ENCODE measurements at regions not wholly inside any gene's neighbourhood (a gene's known extent, or its start where the extent isn't known, plus 50 kb on each side); places are given as distances from the start of the nearest gene placed in this dataset.
A peak's percentile ranks its signal among the peaks of the same experiment; 100 is the strongest.

GRCh38 chr3:43894176-43895049 lies 203.7 kb downstream of the ABHD5 start:
- peak; percentile 85 to 87 for DNase-seq

- DNase-seq: no peak
Measured at GRCh38 chr3:43895573-43895972, 204.8 kb downstream of the ABHD5 start.

- DNase-seq: no peak
Measured at GRCh38 chr3:43902415-43902814, 211.7 kb downstream of the ABHD5 start.

DNA sequence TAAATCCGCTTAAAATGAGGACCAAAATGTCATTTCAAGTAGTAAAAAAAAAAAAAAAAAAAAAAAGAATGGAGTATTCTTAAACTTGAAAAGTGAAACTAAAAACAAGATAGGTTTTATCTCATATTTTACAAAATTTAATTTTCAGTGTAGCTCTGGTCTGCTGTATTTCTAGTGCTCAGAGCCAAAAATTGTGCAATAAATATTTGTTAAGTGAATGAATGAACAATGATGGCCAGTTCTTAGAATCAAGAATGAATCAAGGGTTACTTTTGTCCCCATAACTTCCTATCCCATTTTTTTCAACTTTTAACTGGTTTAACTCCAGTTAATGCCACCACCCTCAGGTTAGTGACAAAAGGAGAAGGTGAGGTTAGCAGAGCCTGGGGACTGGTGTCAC lies 214.4 kb downstream of the ABHD5 start:
- DNase-seq: no peak

DNA sequence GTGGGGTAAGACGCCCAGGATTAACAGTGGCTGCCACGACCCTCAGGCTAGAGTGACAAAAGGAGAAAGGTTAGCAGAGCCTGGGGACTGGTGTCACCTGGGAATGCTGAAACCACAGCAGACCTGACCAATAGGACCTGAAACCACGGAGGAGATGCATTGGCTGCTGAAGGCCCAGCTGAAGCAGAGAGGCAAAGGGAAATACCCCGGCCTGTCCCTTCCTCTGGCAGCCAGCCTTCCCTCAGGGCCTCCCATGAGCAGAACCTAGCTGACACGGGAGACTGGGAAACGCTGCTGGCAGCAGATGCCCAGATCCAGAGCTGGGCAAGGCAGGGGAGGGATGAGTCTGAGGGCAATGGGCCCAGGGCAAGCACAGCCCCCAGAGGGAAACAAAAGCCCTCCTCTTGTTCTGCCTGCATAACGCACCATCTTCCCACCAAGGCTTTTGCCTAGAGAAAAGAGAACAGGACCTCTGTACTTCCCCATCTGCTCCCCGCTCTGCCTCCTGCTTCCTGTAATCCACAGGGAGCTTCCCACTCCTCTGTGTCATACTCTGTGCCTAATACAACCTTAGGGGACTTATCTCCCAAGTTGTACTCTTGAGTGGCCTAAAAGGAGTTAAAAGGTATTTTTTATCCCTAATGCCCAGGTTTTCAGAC lies 216.2 kb downstream of the ABHD5 start:
- no peak for DNase-seq

DNA sequence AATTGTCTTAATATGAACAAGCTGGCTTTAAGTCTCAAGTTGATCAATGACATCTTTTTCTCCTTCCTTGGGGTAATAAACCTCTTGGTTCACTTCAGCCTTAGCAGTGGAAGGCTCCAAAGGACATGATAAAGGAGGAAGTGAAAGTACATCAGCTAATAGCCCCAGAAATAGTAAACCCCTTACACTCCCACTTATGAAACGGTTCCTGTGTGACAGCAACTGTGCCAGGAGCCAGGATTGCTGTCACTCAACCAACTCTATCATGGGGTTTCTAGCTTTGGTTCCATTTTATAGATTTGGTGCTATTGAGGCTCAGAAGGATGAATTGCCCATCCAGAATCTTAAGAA lies 216.7 kb downstream of the ABHD5 start:
- DNase-seq: no peak

GRCh38 chr3:43908456-43908855 lies 217.7 kb downstream of the ABHD5 start:
- no peak for DNase-seq

- no peak for DNase-seq
Measured at GRCh38 chr3:43909149-43909548, 218.4 kb downstream of the ABHD5 start.

GRCh38 chr3:43910750-43911149 lies 220.0 kb downstream of the ABHD5 start:
- DNase-seq: no peak

GRCh38 chr3:43913036-43913948 lies 222.6 kb downstream of the ABHD5 start:
- DNase-seq: no peak

DNA sequence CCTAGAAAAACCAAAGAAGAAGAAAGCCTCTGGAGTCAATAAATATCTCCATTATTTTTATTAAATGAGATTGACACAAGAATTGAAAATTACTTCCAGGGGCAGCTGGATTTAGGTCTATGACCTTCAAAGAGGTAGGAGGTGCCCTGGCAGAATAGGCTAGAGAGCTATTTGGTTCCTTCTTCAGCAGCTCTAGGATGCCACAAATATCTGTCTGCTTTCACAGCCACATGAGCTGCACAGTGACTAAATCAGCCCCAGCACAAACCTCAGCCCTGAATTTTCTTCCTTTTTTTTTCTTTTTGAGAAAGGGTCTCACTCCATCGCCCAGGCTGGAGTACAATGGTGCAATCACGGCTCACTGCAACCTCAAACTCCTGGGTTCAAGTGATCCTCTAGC lies 223.5 kb downstream of the ABHD5 start:
- no peak for DNase-seq

GRCh38 chr3:43915546-43915945 lies 224.8 kb downstream of the ABHD5 start:
- DNase-seq: no peak

DNA sequence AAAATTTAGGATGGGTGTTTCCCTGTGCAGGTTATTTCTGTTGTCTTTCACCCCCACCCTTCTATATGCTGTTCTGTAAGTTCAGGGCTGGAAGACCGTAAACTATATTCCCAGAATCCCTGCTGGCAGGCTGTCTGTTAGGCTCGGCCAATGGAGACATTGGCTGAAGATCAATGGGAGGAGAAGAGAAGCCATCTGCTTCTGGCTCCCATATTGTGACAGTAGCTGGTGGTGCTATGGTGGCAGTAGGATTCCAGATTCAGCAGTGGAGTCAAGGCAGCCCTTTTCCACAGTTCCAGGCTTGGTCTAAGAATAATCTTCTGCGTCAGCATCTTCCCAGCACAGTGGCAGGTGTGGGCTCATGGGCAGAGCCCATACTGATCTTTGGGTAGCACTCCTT lies 226.6 kb downstream of the ABHD5 start:
- no peak for DNase-seq

- no peak for DNase-seq
Measured at GRCh38 chr3:43919029-43919428, 228.3 kb downstream of the ABHD5 start.

DNA sequence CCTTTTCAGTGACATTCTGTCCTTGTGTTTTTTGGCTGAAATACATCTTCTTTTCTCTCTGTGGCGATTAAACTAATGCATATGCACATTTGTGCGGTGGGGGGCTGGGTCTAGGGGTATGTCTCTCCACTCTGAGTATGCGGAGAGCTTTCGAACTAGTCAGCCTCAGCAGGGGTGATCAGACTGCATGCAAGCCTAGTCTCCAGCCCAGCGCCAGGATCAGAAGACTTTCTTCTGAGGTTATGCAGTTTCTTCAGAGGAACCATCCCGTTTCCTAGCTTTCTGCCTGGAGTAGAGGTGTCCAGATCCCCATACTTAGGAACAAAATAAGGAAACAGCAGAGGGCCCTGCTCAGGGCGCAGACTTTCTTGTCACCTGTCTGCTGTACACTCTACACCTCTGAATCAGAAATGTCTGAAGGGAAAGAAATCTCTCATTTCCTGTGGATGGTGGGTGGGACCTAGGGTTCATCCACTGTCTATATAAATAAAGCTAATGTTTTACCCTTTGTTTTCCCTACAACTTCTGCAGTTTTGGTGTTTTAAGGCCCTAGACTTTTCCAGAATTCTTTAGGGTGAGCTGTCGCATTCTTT lies 230.4 kb downstream of the ABHD5 start:
- no peak for DNase-seq

- DNase-seq: no peak
Measured at GRCh38 chr3:43922374-43922773, 231.6 kb downstream of the ABHD5 start.

- no peak for DNase-seq
Measured at GRCh38 chr3:43923104-43923882, 232.6 kb downstream of the ABHD5 start.

DNA sequence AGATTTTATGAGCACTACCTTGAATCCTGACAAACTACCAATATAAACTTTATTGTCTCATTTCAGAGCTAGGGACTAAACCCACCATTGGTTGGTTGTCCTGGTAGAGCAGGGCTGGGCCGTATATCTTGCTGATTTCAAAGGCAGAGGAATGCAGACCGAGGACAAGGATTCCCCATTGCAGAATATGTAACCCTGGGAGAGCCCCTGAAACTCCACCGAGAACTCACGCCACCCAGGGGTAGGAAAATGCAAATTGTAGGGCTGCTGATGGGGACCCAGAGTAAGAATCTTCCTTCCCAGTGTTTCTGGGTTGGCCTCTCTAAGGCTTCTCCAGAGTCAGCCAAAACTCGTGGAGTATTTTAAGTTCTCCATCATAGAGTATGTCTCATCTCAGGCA lies 235.3 kb downstream of the ABHD5 start:
- no peak for DNase-seq

DNA sequence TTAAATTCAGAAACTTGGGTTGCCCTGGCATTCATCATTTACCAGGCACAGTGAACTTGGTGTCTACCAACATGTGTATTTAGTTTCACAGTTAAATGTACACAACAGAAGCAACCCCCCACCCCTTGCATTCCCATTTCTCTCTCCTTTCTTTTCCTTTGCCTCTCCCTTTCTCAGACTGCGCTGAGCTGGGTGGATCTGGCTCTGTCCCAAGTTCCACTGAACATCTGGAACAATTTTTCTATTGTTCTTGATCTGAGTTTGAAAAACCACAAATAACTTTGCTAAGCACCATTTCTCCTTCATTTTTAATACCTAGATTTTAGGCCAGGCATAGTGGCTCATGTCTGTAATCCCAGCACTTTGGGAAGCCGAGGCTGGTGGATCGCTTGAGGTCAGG lies 242.2 kb downstream of the ABHD5 start:
- DNase-seq: no peak

DNA sequence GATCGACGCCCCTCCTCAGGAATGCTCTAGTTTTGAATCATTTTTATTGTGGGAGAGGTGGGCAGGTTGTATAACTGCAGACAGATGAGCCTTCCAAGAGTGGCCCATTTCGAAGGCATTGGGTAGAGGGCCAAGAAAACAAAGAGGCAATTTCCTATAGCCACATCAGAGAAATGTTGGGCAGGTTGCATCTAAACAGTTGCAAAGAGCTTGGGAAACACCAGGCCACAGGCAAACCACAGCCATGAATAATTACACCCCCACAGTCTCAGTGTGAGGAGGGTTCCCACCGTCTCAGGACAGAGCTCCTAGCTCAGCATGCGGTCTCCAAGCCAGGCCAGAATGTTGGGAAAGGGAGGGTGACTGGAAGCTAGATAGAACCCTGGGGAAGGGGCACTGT lies 257.3 kb downstream of the ABHD5 start:
- DNase-seq: no peak

DNA sequence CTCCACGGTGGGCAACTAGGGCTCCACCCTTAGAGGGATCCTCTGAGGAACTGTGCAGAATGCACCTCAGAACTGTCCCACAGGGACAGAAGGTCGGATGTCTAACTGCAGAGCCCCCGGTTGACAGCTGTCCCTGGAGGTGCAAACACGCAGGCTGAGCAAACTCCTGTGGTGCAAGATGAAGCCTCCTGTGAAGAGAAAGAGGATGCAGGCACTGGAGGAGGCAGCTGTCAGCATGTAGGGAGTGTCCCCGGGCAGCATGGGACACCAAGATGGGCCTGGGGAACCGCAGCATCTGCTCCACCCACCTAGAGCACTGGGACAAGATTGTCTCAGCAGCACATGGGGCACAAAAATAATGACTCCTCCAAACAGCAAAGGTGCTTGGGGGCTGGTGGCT lies 258.9 kb downstream of the ABHD5 start:
- DNase-seq: no peak

All from right lung (tissue), 2 donors.